HepG2 (cell line): ENCODE measurements at regions not wholly inside any gene's neighbourhood (a gene's known extent, or its start where the extent isn't known, plus 50 kb on each side); places are given as distances from the start of the nearest gene placed in this dataset.
A peak's percentile ranks its signal among the peaks of the same experiment; 100 is the strongest.

Source experiments
- BORCS8-MEF2B ChIP-seq: sonication (generic); formaldehyde crosslinking; IDR thresholded peaks from 2 replicates; pipeline ENCODE4 v1.8.0; 2022; ENCODE audit warnings: mild to moderate bottlenecking, missing genetic modification reagents
- ELF1 ChIP-seq: sonication (generic); formaldehyde crosslinking; IDR thresholded peaks from 2 replicates; pipeline ENCODE4 v1.4.0; 2020; ENCODE audit warnings: missing genetic modification reagents
- GZF1 ChIP-seq: sonication (generic); formaldehyde crosslinking; IDR thresholded peaks from 2 replicates; pipeline ENCODE4 v1.5.1; 2020; ENCODE audit warnings: mild to moderate bottlenecking, missing genetic modification reagents
- HOXA5 ChIP-seq: sonication (generic); formaldehyde crosslinking; IDR thresholded peaks from 2 replicates; pipeline ENCODE4 v1.4.0; 2020; ENCODE audit warnings: missing genetic modification reagents
- ISL2 ChIP-seq: sonication (generic); formaldehyde crosslinking; IDR thresholded peaks from 2 replicates; pipeline ENCODE4 v1.5.0; 2020; ENCODE audit warnings: missing genetic modification reagents
- KLF13 ChIP-seq: sonication (generic); formaldehyde crosslinking; IDR thresholded peaks from 2 replicates; pipeline ENCODE4 v1.4.0; 2020; ENCODE audit warnings: mild to moderate bottlenecking, missing genetic modification reagents
- MAFF ChIP-seq: IDR thresholded peaks from 2 replicates; pipeline ENCODE4 v1.6.1; 2011; ENCODE audit warnings: low read depth, low read length, improper control_type of control experiment
- MAFK ChIP-seq, 2 experiments: IDR thresholded peaks in 1 of 2; conservative IDR thresholded peaks in 1 of 2; 2 replicates each; pipeline ENCODE4 v1.6.1; 2011; ENCODE audit warnings: improper control_type of control experiment in 2 of 2, low read length in 2 of 2
- RXRA ChIP-seq: sonication (generic); formaldehyde crosslinking; IDR thresholded peaks from 2 replicates; pipeline ENCODE4 v1.5.1; 2020; ENCODE audit warnings: missing genetic modification reagents
- ZNF263 ChIP-seq: sonication (generic); formaldehyde crosslinking; IDR thresholded peaks from 2 replicates; pipeline ENCODE4 v1.4.0; 2020; ENCODE audit warnings: missing genetic modification reagents
- ZNF484 ChIP-seq: sonication (generic); formaldehyde crosslinking; IDR thresholded peaks from 2 replicates; pipeline ENCODE4 v1.5.1; 2020; ENCODE audit warnings: mild to moderate bottlenecking, low read depth, missing genetic modification reagents, borderline replicate concordance
- ZNF780A ChIP-seq: sonication (generic); formaldehyde crosslinking; IDR thresholded peaks from 2 replicates; pipeline ENCODE4 v1.8.0; 2022; ENCODE audit warnings: mild to moderate bottlenecking, missing genetic modification reagents, moderate library complexity
- ZSCAN12 ChIP-seq: sonication (generic); formaldehyde crosslinking; IDR thresholded peaks from 2 replicates; pipeline ENCODE4 v1.9.0; 2021; ENCODE audit warnings: mild to moderate bottlenecking, missing genetic modification reagents
- TF ChIP-seq, protein P1 (sequence below): sonication (generic); formaldehyde crosslinking; IDR thresholded peaks from 2 replicates; pipeline ENCODE4 v1.4.0; 2020; ENCODE audit warnings: missing genetic modification reagents
- TF ChIP-seq, protein P2 (sequence below): sonication (generic); formaldehyde crosslinking; IDR thresholded peaks from 2 replicates; pipeline ENCODE4 v1.4.0; 2020; ENCODE audit warnings: missing genetic modification reagents, borderline replicate concordance
- TF ChIP-seq, protein P3 (sequence below): sonication (generic); formaldehyde crosslinking; IDR thresholded peaks from 2 replicates; pipeline ENCODE4 v1.4.0; 2020; ENCODE audit warnings: missing genetic modification reagents; ENCODE audit errors: not compliant biosample characterization
- TF ChIP-seq, protein P4 (sequence below): sonication (generic); formaldehyde crosslinking; IDR thresholded peaks from 2 replicates; pipeline ENCODE4 v1.8.1; 2023; ENCODE audit warnings: mild to moderate bottlenecking, missing genetic modification reagents

DNA sequence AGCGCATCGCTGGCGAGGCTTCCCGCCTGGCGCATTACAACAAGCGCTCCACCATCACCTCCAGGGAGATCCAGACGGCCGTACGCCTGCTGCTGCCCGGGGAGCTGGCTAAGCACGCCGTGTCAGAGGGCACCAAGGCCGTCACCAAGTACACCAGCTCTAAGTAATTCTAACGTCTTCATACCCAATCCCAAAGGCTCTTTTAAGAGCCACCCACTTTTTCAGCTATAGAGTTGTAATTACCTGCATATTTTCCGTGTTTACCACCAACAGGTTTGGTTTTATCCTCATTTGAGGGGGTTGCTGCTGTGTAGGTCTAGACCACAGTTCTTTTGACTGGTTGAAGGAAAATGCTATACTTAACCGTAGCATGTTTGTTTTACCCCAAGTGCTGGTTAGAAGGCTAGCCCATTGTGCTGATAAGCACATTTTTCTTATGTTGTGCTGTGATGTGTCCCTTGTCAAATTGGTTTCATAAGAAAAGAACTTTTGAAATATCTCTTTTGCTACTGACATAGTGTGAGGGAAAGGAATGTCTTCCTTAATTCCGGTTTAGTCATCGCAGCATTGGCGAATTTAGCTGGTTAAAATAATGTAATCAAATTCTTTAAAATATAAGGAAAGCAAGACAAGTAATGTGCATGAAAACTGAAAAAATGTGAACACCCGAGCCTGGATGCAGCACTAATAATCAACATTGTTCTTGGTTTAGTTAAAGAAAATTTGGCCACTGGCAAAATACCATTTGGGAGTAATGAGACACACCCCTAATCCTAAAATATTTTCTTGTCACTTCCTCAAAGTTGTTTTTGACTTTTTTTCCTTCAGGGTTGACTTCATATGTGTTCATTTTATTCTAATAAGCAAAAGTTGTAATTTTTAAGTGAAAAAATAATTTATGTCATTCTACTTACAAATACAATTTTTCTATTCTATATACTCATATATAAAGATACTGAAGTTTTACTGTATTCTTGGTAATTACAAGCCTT lies 112.8 kb downstream of the HFE start (continued):
- 0 out of 2 replicates have a peak, but pooled peaks have one; percentile 46 for TF ChIP-seq GZF1 (CRISPR knock-in tag)
- TF ChIP-seq ZNF484 (CRISPR knock-in tag), result no peak
- peak; percentile 7; the same call in 1 of the 2 replicates for TF ChIP-seq ISL2 (CRISPR knock-in tag)
- TF ChIP-seq HOXA5 (CRISPR knock-in tag), result 0 out of 2 replicates have a peak, but pooled peaks have one; percentile 21
- no peak for TF ChIP-seq KLF13 (CRISPR knock-in tag)
- no peak for TF ChIP-seq ZSCAN12 (CRISPR knock-in tag)
- TF ChIP-seq, protein P1, sequence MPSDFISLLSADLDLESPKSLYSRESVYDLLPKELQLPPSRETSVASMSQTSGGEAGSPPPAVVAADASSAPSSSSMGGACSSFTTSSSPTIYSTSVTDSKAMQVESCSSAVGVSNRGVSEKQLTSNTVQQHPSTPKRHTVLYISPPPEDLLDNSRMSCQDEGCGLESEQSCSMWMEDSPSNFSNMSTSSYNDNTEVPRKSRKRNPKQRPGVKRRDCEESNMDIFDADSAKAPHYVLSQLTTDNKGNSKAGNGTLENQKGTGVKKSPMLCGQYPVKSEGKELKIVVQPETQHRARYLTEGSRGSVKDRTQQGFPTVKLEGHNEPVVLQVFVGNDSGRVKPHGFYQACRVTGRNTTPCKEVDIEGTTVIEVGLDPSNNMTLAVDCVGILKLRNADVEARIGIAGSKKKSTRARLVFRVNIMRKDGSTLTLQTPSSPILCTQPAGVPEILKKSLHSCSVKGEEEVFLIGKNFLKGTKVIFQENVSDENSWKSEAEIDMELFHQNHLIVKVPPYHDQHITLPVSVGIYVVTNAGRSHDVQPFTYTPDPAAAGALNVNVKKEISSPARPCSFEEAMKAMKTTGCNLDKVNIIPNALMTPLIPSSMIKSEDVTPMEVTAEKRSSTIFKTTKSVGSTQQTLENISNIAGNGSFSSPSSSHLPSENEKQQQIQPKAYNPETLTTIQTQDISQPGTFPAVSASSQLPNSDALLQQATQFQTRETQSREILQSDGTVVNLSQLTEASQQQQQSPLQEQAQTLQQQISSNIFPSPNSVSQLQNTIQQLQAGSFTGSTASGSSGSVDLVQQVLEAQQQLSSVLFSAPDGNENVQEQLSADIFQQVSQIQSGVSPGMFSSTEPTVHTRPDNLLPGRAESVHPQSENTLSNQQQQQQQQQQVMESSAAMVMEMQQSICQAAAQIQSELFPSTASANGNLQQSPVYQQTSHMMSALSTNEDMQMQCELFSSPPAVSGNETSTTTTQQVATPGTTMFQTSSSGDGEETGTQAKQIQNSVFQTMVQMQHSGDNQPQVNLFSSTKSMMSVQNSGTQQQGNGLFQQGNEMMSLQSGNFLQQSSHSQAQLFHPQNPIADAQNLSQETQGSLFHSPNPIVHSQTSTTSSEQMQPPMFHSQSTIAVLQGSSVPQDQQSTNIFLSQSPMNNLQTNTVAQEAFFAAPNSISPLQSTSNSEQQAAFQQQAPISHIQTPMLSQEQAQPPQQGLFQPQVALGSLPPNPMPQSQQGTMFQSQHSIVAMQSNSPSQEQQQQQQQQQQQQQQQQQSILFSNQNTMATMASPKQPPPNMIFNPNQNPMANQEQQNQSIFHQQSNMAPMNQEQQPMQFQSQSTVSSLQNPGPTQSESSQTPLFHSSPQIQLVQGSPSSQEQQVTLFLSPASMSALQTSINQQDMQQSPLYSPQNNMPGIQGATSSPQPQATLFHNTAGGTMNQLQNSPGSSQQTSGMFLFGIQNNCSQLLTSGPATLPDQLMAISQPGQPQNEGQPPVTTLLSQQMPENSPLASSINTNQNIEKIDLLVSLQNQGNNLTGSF (CRISPR knock-in tag), result peak; percentile 80; the same call in 1 of the 2 replicates
- TF ChIP-seq, protein P2, sequence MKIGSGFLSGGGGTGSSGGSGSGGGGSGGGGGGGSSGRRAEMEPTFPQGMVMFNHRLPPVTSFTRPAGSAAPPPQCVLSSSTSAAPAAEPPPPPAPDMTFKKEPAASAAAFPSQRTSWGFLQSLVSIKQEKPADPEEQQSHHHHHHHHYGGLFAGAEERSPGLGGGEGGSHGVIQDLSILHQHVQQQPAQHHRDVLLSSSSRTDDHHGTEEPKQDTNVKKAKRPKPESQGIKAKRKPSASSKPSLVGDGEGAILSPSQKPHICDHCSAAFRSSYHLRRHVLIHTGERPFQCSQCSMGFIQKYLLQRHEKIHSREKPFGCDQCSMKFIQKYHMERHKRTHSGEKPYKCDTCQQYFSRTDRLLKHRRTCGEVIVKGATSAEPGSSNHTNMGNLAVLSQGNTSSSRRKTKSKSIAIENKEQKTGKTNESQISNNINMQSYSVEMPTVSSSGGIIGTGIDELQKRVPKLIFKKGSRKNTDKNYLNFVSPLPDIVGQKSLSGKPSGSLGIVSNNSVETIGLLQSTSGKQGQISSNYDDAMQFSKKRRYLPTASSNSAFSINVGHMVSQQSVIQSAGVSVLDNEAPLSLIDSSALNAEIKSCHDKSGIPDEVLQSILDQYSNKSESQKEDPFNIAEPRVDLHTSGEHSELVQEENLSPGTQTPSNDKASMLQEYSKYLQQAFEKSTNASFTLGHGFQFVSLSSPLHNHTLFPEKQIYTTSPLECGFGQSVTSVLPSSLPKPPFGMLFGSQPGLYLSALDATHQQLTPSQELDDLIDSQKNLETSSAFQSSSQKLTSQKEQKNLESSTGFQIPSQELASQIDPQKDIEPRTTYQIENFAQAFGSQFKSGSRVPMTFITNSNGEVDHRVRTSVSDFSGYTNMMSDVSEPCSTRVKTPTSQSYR, result 0 out of 2 replicates have a peak, but pooled peaks have one; percentile 17
- TF ChIP-seq RXRA (CRISPR knock-in tag), result 0 out of 2 replicates have a peak, but pooled peaks have one; percentile 44
- peak; percentile 52; the same call in 1 of the 2 replicates for TF ChIP-seq MAFF
- TF ChIP-seq, protein P3, sequence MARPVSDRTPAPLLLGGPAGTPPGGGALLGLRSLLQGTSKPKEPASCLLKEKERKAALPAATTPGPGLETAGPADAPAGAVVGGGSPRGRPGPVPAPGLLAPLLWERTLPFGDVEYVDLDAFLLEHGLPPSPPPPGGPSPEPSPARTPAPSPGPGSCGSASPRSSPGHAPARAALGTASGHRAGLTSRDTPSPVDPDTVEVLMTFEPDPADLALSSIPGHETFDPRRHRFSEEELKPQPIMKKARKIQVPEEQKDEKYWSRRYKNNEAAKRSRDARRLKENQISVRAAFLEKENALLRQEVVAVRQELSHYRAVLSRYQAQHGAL (CRISPR knock-in tag), result no peak
- peak; percentile 67; the same call in 1 of the 2 replicates for TF ChIP-seq BORCS8-MEF2B (CRISPR knock-in tag)
- TF ChIP-seq, protein P4, sequence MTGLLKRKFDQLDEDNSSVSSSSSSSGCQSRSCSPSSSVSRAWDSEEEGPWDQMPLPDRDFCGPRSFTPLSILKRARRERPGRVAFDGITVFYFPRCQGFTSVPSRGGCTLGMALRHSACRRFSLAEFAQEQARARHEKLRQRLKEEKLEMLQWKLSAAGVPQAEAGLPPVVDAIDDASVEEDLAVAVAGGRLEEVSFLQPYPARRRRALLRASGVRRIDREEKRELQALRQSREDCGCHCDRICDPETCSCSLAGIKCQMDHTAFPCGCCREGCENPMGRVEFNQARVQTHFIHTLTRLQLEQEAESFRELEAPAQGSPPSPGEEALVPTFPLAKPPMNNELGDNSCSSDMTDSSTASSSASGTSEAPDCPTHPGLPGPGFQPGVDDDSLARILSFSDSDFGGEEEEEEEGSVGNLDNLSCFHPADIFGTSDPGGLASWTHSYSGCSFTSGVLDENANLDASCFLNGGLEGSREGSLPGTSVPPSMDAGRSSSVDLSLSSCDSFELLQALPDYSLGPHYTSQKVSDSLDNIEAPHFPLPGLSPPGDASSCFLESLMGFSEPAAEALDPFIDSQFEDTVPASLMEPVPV (CRISPR knock-in tag), result 0 out of 2 replicates have a peak, but pooled peaks have one; percentile 57
- 0 out of 2 replicates have a peak, but pooled peaks have one; percentile 18 for TF ChIP-seq ZNF263
- 0 out of 2 replicates have a peak, but pooled peaks have one; percentile 2 for TF ChIP-seq ELF1 (CRISPR knock-in tag)
- TF ChIP-seq MAFK (conservative IDR thresholded peaks at IDR 0.05 in 1 of 2, IDR thresholded peaks at IDR 0.05 in 1 of 2; ENCODE audit: low read length in 2 of 2), result peak in 1 of 2 experiments; percentile 65; a peak in 2 of 4 replicates
- TF ChIP-seq ZNF780A (CRISPR knock-in tag), result peak; percentile 41; the same call in 1 of the 2 replicates
